SK-N-DZ (cell line): ENCODE measurements at regions not wholly inside any gene's neighbourhood (a gene's known extent, or its start where the extent isn't known, plus 50 kb on each side); places are given as distances from the start of the nearest gene placed in this dataset.

ENCODE experiments used
- DNase-seq: peaks from one replicate; pipeline ENCODE4 v3.0.0-alpha.2; 2015; ENCODE audit warnings: low spot score

DNA sequence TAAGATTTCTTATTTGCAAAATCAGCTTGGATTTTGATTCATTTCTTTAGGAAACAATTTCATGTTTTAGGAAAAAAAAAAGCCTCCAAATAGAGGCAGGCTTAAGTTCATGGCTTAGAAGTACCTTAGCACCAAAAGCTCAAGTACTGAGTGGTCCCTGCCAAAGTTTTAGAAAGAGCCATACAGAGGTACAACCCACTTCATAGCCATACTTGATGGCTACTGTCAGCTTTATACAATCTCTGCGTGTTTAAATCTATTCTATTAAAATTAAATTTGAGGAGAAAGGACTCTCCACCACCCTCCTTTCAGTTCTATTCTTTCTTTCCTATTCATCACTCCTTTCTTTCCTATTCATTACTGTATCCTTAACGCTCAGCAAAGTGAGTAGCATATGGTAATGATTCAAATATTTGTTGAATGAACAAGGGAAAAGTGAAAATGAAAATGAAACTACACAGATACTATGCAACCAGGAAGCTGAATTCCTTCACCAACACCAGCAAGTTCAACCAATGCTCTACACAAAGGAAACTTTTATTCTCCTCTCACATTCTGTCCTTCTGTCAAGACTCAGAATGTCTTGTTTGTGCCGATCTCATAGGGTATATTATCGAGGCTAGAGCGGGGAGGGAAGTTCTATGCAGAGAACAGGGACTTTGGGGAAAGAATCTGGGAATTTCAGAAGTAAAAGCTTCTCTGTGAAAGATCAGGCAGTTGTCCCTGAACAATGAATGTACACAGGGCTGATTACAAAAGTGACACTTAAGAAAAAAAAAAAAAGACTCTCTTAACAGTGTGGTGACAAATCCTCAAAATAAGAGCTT, 138.6 kb upstream of the SPEF2 start:
- DNase-seq: no peak

DNA sequence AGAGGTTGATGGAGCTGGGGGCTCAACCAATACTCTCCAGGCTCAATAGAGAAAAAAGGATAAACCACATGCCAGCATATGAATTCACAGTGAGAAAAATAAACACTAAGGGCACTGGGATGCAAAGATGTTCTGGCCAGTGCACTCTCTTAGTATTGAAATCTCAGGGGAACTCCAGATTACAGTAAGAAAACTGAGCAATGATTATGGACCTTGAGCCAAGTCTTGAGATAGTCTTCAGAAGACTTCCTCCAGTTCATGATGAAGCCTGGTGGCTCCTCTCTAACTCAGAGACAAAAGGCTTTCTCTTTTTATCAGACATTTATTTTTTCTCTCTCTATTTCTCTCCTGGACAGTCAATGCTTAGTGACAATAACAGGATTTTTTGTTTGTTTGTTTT, 139.8 kb upstream of the SPEF2 start:
- DNase-seq: no peak

DNA sequence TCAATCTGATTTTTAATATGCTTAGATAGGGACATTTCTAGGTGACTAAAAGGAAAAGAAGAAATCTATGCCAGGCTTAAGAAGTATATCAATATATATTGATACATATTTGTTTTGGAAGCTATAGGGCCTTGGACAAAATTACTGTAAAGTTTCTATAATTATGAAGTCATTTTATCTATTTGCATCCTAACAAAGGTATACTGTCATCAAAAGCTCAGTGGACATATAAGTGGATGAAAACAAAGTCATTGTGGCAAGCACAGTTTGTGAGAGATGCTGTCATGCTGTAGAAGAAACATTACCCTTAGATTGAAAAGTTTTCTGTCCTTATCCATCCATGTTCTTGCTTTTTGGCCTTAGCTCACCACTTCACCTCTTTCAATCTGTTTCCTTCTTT, 140.3 kb upstream of the SPEF2 start:
- no peak for DNase-seq

DNA sequence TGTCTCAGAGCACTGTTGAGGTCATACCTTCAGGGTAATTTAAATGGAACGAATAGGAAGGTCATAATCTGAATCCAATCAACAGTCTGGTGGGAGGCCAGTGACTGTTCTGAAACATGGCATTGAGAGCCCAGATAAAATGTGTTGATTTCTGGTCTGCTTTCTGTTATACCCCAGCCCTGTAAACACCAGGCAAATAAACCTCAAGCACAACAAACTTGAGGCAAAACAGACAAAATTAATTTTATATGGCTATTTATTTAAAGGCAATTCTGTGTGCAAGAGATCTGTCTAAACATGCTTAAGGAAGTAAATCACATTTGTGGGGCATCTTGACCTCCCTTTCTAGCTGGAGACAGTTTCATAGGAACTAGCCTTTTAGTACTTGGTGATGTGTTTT, 140.9 kb upstream of the SPEF2 start:
- DNase-seq: peak; percentile 50

DNA sequence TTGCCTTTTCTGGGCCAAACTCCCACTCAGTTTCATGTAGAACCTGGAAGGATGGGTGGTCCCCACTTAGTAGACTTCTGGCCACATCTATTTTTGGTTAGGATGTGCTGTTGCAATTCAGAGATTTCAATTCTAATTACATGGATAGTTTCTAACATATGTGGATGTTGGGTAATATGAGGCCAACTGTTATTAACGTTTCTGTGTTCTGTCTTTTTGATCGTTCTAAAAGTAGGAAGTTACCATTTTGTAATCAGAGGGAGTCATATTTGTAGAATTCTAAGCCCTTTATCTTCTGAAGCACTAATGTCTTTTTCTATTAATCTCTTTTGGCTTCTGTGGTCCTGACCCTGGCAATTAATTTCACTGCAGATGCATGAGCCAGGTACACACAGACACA, 141.6 kb upstream of the SPEF2 start:
- DNase-seq: no peak

DNA sequence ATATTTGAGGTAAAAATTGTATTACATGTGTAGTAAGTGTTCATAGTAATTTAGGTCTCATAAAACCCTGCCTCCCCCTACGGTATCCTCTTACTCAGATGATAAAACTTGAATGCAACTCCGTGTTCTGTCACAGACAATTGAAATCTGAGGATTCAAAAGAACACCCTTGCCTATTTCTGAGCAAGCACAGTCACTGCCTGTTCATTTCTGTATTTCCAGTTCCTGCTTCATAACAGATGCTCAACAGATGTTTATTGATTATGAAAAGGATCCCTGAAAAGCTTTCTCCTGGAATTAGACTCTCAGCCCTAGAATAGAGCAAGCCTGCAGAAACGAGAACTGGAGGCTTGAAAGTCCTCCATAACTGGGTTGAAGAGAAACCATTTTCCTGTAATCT, 144.1 kb upstream of the SPEF2 start:
- DNase-seq: no peak

DNA sequence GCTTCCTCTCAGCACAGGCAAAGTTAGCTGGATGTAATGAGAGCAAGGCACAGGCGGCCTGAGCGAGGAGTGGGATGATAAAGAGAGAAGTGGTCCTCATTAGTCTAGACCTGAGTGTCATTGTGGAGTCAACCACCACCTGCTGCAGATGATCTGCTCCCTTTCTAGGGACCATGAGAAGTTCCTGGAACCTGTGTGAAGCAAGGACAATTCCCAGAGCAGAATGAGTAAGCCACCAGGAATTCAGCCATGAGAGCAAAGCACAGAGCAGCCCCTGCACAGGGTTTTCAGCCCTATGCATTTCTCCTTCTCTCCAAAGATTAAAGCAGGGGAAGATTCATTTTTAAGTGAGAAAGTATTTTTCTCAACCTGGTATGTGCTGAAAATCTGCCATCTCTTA, 146.8 kb upstream of the SPEF2 start:
- DNase-seq: no peak

DNA sequence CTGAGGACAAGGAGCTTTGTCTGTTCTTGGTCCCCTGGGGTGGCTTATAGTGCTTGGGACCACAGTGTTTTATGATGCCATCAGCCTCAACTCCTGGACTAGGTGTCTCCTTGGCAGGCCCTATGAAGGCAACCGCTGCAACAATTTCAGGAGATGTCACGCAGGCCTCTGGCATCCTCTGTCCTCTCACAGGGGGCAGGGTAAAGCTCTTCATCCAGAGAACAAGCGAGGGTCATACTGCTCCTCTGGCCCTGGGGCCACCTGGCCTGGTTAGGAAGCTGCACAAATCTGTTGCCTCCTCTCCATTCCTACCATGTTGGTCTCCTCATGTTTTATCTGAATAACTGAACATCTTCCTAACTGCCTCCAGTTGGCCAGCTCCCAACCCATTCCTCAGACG, 148.9 kb upstream of the SPEF2 start:
- no peak for DNase-seq

DNA sequence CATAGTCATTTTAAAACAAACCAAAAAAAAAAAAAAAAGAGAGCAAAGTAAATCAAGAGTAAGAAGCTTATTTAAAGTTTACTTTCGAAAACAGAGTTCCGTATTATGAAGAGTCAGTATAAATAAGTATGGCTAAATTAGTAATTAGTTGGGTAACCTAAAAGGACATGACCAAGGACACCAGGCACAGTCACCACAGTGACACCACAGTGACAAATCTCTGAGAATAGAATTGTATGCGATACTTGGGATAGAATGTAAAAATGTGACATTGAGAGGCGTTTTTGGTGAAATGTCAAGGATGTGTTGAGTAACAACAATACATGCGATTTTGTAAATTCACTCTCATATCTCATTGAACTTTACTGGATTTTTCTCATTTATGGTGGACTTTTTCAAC, 150.9 kb upstream of the SPEF2 start:
- no peak for DNase-seq

DNA sequence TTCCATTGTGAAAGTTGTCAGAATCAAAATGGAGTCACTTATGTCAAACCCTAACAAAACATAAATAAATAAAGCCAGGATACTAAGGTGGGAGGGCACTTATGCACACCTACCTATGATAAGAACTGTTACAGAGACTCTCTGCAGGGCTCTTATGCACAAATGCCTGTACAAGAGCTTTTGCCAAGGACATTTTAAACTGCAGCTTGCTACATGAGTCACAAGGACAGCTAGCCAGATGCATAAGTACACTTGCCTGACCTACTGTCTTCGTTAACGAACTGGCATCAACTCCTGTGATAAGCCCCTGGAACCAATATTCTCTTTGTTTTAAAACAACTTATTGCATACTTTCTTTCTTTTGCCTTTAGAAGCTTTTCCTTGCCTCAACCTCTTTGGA, 152.9 kb upstream of the SPEF2 start:
- no peak for DNase-seq

DNA sequence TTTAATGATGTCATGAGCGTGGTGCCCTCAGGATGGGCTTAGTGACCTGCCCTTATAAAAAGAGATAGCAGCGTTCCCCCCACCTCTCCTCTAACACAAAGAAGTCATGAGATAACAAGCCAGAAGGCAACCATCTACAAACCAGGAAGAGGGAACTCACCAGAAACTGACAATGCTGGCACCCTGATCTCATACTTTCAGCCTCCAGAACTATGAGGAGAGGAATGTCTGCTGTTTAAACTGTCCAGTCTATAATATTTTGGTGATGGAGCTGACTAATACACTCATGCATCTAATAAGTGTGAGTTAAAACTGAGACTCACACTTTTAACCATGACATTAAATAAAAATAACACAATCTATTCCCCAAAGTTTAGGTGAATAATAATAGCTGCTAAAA, 156.1 kb upstream of the SPEF2 start:
- DNase-seq: no peak

DNA sequence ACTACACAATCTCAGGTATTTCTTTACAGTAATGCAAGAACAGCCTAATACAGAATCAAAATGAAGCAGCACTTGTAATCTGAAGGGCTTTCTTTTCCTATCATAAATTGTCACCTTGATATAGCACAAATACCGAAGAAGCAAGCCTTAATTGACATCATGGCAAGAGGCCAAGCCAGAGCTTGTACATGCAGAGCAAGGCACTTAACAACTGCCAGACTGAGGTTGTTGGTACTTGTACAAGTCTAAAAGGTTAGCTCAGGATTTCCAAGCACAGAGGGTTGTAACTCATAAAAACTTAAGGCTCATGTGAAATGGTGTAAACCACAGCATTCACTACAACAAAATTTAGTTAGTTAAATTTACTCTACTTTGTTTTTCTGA, 158.8 kb upstream of the SPEF2 start:
- DNase-seq: peak; percentile 33

DNA sequence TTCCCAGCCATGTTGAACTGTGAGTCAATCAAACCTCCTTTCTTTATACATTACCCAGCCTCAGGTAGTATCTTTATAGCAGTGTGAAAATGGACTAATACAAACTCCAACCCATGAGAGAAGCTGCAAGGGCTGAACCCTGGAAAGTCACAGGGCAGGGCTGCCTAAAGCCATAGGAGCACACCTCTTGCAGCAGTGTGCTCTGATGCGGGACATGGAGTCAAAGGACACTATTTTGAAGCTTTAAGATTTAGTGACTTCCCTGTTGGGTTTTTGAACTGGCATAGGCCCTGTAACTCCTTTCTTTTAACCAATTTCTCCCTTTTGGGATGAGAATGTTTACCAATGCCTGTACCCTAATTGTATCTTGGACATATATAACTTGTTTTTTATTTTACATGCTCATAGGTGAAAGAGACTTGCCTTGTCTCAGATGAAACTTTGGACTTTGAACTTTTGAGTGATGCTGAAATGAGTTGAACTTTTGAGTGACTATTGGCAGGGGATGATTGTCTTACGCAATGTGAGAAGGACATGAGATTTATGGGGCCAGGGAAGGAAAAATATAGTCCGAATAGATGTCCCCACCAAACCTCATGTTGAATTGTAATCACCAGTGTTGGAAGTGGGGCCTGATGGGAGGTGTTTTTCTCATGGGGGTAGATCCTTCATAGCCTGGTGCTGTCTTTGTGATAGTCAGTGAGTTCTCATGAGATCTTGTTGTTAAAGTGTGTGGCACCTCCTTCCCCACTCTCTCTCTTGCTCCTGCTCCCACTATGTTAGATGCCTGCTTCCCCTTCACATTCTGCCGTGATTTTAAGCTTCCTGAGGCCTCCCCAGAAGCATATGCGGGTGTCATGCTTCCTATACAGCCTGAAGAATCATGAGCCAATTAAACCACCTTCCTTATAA, 159.5 kb upstream of the SPEF2 start:
- no peak for DNase-seq

DNA sequence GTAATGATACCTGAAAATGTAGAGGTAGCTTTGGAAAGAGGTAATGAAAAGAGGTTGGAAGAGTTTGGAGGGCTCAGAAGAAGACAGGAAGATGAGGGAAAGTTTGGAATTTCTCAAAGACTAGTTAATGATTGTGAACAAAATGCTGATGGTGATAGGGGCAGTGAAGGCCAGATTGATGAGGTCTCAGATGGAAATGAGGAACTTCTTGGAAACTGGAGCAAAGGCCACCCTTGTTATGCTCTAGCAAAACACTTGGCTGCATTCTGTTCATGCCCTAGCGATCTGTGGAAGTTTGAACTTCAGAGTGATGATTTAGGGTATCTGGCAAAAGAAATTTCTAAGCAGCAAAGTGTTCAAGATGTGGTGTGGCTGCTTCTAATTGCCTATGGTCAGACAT, 161.2 kb upstream of the SPEF2 start:
- no peak for DNase-seq

DNA sequence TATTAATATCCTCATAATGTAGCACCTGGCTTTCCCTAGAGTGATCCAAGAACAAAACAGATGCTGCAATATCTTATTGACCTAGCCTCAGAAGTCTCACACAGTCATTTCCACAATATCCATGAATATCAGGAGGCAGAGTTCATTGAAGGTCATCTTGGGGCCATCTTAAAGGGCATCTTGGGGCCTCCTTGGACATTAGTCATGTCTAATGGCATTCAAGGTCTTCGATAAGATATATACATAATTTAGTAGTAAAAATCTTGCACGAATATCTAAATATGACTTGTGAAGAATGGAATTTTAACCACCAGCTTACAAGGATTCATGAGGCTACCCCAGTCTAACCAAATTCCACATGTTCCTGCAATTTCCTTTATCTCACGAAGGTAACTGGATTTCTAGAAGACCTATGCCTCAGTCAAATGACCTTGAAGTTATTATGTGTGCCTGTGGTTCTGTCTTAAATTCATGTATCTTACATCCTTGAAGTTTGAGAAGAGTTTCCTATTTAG, 163.6 kb upstream of the SPEF2 start:
- no peak for DNase-seq

DNA sequence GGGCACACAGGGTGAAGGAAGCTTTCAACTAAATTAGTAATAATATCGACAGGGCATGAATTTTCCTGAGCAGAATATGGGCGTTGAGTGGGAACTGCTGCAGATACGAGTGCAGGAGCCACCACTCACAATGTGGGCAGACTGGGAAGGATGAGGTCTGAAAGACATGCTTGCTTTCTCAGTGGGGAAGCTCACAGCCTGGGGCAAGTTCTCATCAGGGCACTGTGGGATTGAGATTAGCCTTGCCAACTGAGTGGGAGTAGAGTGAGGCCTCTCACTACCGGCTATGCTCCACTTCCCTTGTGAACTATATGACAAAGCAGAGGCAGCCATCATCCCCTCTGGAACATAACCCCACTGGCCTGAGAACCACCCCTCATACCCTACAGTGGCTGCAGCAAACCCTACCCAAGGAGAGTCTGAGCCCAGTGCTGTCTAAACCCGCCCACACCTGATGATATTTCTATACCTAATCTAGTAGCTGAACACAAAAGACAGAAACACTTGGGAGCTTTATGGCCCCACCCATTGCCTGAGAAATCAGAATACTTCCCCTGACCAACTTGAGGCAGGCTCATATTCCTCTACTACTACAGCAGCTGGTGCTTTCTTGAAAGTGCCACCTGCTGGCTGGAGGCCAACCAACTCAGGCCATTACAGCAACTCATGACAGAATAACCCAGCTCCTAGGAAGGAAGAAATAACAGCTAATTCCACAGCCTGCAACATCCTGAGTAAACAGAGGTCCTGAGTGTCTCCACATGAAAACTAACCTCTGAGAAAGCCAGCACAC, 173.7 kb upstream of the SPEF2 start:
- DNase-seq: no peak

DNA sequence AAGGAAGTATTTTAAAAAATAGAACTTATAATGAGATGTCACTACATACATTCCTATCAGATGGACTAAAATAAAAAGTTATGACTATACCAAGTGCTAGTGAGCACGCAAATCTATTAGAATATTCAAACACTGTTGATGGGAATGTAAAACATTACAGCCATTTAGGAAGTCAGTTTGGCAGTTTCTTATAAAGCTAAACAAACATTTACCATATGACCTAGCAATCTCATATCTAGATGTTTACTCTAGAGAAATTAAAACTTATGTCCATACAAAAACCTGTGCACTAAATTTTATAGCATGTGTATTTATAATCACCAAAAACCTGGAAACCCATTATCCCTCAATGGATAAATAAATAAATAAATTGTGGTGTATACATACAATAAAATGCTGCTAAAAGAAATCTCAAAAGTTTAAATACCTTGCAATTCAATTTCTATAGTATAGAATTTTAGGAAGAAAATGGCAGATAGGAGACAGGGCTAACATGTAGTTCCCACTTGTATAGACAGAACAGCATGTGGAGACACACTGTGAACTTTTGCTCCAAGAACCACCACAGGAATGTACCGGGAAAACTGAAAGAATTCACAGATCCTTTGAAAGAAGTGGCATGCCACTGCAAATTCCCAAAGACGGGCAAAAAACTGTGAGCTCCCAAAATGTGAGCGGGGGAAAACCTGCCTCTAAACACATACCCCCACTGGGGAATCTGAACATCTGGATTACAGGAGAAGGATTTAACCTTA, 174.6 kb upstream of the SPEF2 start:
- DNase-seq: no peak

DNA sequence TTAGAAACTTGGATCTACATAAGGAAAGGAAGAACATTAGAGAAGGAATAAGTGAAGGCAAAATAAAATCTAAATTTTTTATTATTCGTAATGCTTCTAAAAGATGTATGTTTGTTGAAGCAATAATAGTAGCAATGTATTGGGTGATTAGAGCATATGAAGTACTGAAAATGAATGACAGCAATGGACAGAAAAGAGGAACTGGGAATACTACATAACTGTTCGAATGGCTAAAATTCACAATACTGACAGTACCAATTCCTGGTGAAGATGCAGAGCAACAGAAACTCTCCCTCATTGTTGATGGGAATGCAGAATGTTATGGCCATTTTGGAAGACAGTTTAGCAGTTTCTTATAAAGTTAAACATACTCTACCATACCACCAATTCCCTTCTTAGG, 177.3 kb upstream of the SPEF2 start:
- no peak for DNase-seq

DNA sequence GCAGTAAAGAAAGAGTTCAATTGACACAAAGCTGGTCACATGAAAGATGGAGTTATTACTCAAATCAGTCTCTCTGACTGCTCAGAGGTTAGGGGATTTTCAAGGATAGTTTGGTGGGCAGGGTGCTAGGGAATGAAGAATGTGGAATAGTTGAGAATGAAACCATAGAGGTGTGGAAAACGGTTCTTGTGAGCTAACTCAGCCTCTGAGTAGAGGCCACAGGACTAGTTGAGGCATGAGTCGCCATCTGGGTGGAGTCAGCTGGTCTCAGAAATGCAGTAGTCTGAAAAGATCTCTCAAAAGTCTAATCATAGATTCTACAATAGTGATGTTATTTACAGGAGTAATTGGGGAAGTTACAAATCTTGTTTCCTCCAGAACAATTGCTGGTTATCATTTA, 178.9 kb upstream of the SPEF2 start:
- DNase-seq: no peak

DNA sequence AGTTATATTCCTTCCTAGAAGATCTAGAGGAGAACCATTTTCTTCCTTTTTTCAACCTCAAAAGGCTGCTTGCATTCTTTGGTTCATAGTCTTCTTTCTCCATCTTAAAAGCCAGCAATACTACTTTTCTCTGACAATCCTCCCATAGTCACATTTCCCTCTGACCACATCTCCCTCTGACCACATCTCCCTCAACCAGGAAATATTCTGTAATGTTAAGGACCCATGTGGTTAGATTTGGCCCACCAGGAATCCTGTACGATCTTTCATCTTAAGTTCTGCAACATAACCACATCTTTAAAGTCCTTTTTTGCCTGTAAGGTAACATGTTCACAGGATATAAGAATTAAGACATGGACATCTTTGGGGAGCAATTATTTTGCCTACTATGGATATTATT, 179.4 kb upstream of the SPEF2 start:
- DNase-seq: no peak

DNA sequence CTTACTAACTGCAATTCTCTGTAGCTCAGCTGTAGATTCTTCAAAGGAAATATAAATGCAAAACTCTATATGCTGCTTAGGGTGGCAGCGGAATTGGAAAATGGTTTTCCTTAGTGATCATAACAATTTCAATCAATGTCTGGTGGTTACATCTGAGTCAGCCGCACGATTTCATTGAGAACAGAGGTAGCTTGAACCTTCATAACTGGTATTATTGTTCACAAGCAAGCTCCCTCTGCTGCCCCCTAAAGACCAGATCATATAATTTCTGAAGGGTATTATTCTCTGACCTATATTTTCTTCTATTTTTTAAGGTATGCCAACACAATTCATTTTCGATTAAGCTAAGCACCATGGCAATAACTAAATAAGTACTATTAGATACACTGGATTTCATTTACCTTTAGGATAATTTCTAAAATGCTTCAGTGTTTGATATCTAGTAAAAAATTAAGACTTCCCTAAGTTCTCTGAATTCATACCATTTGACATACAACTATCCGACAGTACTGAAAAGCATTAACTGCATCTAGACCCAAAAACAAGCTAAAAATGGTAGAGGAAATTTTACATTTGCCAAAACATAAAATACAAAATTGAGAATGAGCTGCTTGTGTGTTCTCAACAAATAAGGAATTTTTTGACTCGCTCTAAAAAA, 181.1 kb upstream of the SPEF2 start:
- DNase-seq: peak; percentile 53
